Endothelial cell (in vitro differentiated cells): ENCODE measurements at regions not wholly inside any gene's neighbourhood (a gene's known extent, or its start where the extent isn't known, plus 50 kb on each side); places are given as distances from the start of the nearest gene placed in this dataset.

Experiments
- DNase-seq: peaks from one replicate; pipeline ENCODE4 v3.0.0; 2021; ENCODE audit warnings: low spot score
- H3K27ac Mint-ChIP-seq: one replicate; pipeline ENCODE4 v1.8.0; 2021; ENCODE audit warnings: mixed read lengths, inconsistent platforms; ENCODE audit not compliant: unreplicated experiment
- H3K27me3 Mint-ChIP-seq: one replicate; pipeline ENCODE4 v1.8.0; 2021; ENCODE audit warnings: mild to moderate bottlenecking, moderate library complexity, mixed read lengths, inconsistent platforms; ENCODE audit not compliant: unreplicated experiment
- H3K36me3 Mint-ChIP-seq: one replicate; pipeline ENCODE4 v1.8.0; 2021; ENCODE audit warnings: mild to moderate bottlenecking, low read depth, mixed read lengths, inconsistent platforms; ENCODE audit not compliant: unreplicated experiment
- H3K4me1 Mint-ChIP-seq: one replicate; pipeline ENCODE4 v1.8.0; 2021; ENCODE audit warnings: mild to moderate bottlenecking, mixed read lengths, inconsistent platforms; ENCODE audit not compliant: unreplicated experiment
- H3K4me3 Mint-ChIP-seq: one replicate; pipeline ENCODE4 v1.8.0; 2021; ENCODE audit warnings: mild to moderate bottlenecking, mixed read lengths, inconsistent platforms; ENCODE audit not compliant: unreplicated experiment
- H3K9me3 Mint-ChIP-seq: one replicate; pipeline ENCODE4 v1.8.0; 2021; ENCODE audit warnings: mixed read lengths, inconsistent platforms; ENCODE audit not compliant: unreplicated experiment
- TF ChIP-seq, protein P1 (sequence below): fragments of 200-600 bp; sonication (generic); IDR thresholded peaks from one replicate; pipeline ENCODE4 v1.5.0; 2021; ENCODE audit warnings: antibody characterized with exemption; ENCODE audit not compliant: unreplicated experiment

- Mint-ChIP-seq H3K36me3 (no peaks in the 10 kb centered on the region), H3K4me1 (no peaks in the 10 kb centered on the region), H3K27me3 (peaks cover 2% of the 10 kb centered on the region), H3K9me3 (no peaks in the 10 kb centered on the region), H3K27ac (no peak overlapping the region), H3K4me3 (no peak overlapping the region)
- DNase-seq, result no peak
- TF ChIP-seq, protein P1, sequence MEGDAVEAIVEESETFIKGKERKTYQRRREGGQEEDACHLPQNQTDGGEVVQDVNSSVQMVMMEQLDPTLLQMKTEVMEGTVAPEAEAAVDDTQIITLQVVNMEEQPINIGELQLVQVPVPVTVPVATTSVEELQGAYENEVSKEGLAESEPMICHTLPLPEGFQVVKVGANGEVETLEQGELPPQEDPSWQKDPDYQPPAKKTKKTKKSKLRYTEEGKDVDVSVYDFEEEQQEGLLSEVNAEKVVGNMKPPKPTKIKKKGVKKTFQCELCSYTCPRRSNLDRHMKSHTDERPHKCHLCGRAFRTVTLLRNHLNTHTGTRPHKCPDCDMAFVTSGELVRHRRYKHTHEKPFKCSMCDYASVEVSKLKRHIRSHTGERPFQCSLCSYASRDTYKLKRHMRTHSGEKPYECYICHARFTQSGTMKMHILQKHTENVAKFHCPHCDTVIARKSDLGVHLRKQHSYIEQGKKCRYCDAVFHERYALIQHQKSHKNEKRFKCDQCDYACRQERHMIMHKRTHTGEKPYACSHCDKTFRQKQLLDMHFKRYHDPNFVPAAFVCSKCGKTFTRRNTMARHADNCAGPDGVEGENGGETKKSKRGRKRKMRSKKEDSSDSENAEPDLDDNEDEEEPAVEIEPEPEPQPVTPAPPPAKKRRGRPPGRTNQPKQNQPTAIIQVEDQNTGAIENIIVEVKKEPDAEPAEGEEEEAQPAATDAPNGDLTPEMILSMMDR, result no peak
Observed at GRCh38 chr20:52410731-52411234, 219.2 kb upstream of the ZFP64 start.

DNA sequence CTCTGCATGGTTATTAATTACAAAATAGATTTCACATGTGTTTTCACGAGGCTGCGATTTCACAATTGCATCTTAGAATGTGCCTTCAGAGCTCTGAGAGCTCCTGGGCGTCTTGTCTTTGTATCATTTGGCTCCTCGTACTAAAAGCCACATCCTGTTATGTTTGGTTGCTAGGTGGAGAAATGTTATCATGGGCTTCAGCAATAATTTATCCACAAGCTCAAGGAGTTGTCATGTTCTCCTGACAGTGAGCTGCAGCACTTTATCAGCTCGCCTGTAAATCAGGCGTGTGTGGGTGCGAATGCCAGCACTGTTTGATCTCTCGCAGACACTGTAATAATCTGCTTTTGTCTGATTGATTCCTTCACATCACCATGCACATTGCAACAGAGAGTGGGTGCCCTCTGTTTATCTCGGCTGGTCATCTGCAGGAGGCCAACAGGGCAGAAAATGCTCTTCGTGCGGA is 218.6 kb upstream of the ZFP64 start:
- TF ChIP-seq, protein P1, result no peak
- Mint-ChIP-seq H3K4me3 (no peak overlapping the region), H3K27me3 (peaks cover 2% of the 10 kb centered on the region), H3K9me3 (no peaks in the 10 kb centered on the region), H3K4me1 (no peaks in the 10 kb centered on the region), H3K27ac (no peak overlapping the region), H3K36me3 (no peaks in the 10 kb centered on the region)
- DNase-seq, result no peak

DNA sequence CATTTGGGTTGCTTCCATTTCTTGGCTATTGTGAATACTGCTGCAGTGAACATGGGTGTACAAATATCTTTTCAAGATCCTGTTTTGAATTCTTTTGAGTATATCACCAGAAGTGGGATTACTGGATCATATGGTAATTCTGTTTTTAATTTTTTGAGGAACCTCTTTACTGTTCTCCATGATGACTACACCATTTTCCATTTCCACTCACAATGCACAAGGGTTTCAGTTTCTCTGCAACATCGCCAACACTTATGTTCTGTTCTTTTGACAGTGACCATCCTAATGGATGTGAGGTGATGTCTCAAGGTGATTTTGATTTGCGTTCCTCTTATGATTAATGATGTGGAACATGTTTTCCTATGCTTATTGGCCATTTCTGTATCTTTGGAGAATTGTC is 214.4 kb upstream of the ZFP64 start:
- no peaks in the 10 kb centered on the region for H3K36me3 Mint-ChIP-seq
- no peak overlapping the region for H3K4me3 Mint-ChIP-seq
- no peaks in the 10 kb centered on the region for H3K9me3 Mint-ChIP-seq
- H3K4me1 Mint-ChIP-seq, result no peaks in the 10 kb centered on the region
- no peak for DNase-seq
- TF ChIP-seq, protein P1, result no peak
- no peak overlapping the region for H3K27ac Mint-ChIP-seq
- H3K27me3 Mint-ChIP-seq, result peaks cover 2% of the 10 kb centered on the region

DNA sequence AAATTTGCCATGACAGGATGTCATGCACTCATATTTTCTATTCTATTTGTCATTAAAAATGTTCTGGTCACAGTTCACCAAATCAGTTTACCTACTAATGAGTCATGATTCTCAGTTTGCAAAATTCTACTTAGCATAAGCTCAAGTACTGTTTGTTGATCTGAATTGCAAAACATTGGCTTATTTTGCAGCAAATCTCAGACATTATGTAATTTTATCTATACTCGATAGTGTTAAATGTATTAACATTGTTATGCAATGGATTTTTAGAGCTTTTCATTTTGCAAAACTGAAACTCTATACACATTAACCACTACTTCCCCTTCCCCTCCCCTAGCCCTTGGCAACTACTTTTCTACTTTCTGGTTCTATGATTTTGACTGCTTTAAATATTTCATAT is 213.8 kb upstream of the ZFP64 start:
- Mint-ChIP-seq H3K27me3 (peaks cover 2% of the 10 kb centered on the region), H3K9me3 (no peaks in the 10 kb centered on the region), H3K27ac (no peak overlapping the region), H3K4me3 (no peak overlapping the region), H3K36me3 (no peaks in the 10 kb centered on the region), H3K4me1 (no peaks in the 10 kb centered on the region)
- DNase-seq, result no peak
- TF ChIP-seq, protein P1, result no peak

DNA sequence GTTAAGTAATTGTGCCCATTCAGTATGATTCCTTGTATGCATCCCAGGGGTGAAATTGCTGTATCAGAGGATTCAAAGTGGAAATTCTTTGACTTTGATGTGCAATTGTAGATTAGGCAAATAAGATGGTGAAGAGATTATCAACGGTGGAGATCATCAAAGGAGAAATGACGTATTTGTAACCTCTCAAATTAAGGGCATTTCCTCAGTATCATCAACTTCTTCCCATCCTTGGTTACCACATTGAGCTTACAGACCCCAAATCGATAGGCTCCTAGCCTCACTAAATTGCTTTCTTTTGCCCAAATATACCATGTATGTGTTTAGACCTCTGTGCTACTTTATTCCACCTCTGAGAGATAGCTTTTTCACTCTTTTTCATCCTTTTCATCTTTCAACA is 213.1 kb upstream of the ZFP64 start:
- DNase-seq, result no peak
- TF ChIP-seq, protein P1, result no peak
- H3K27ac Mint-ChIP-seq, result no peak overlapping the region

More for the DNA sequence above, 213.1 kb upstream of the ZFP64 start:
- Mint-ChIP-seq H3K36me3 (no peaks in the 10 kb centered on the region), H3K9me3 (no peaks in the 10 kb centered on the region), H3K4me3 (no peak overlapping the region), H3K4me1 (no peaks in the 10 kb centered on the region), H3K27me3 (peaks cover 2% of the 10 kb centered on the region)
